Mucosa of stomach (tissue), 1 donor: ENCODE measurements at regions not wholly inside any gene's neighbourhood (a gene's known extent, or its start where the extent isn't known, plus 50 kb on each side); places are given as distances from the start of the nearest gene placed in this dataset.

ENCODE experiments used
- H3K27me3 ChIP-seq: one replicate; pipeline ENCODE4 v1.7.0; 2013; ENCODE audit warnings: mild to moderate bottlenecking, low read length; ENCODE audit not compliant: control insufficient read depth, insufficient read depth
- H3K36me3 ChIP-seq: one replicate; pipeline ENCODE4 v1.7.0; 2013; ENCODE audit warnings: low read length; ENCODE audit not compliant: control insufficient read depth, insufficient read depth
- H3K4me1 ChIP-seq: one replicate; pipeline ENCODE4 v1.7.0; 2013; ENCODE audit warnings: mild to moderate bottlenecking, low read length; ENCODE audit not compliant: control insufficient read depth, insufficient read depth
- H3K4me3 ChIP-seq: one replicate; pipeline ENCODE4 v1.7.0; 2013; ENCODE audit warnings: low read length
- H3K9ac ChIP-seq: one replicate; pipeline ENCODE4 v1.7.0; 2013; ENCODE audit warnings: mild to moderate bottlenecking, low read length, moderate library complexity
- H3K9me3 ChIP-seq: one replicate; pipeline ENCODE4 v1.7.0; 2013; ENCODE audit warnings: mild to moderate bottlenecking, low read length, moderate library complexity; ENCODE audit not compliant: control insufficient read depth
- donor health status: Pancreatic carcinoma.

GRCh38 chr10:9735731-9736130 is 1281.9 kb upstream of the CELF2 start:
- no peaks in the 10 kb centered on the region for H3K9me3 ChIP-seq
- no peaks in the 10 kb centered on the region for H3K27me3 ChIP-seq
- H3K36me3 ChIP-seq = no peaks in the 10 kb centered on the region
- H3K4me1 ChIP-seq = no peaks in the 10 kb centered on the region
- no peak overlapping the region for H3K4me3 ChIP-seq
- H3K9ac ChIP-seq = no peak overlapping the region

- H3K4me1 ChIP-seq = no peaks in the 10 kb centered on the region
- no peaks in the 10 kb centered on the region for H3K36me3 ChIP-seq
- no peaks in the 10 kb centered on the region for H3K27me3 ChIP-seq
- H3K9me3 ChIP-seq = no peaks in the 10 kb centered on the region
- no peak overlapping the region for H3K4me3 ChIP-seq
- no peak overlapping the region for H3K9ac ChIP-seq
Observed at GRCh38 chr10:9743639-9744038, 1274.0 kb upstream of the CELF2 start.

- no peaks in the 10 kb centered on the region for H3K27me3 ChIP-seq
- H3K4me1 ChIP-seq = no peaks in the 10 kb centered on the region
- H3K9ac ChIP-seq = no peak overlapping the region
- no peaks in the 10 kb centered on the region for H3K36me3 ChIP-seq
- H3K4me3 ChIP-seq = no peak overlapping the region
- H3K9me3 ChIP-seq = no peaks in the 10 kb centered on the region
Observed at GRCh38 chr10:9745158-9745557, 1272.5 kb upstream of the CELF2 start.

- no peaks in the 10 kb centered on the region for H3K36me3 ChIP-seq
- H3K4me3 ChIP-seq = no peak overlapping the region
- no peaks in the 10 kb centered on the region for H3K9me3 ChIP-seq
- H3K9ac ChIP-seq = no peak overlapping the region
- H3K27me3 ChIP-seq = no peaks in the 10 kb centered on the region
- no peaks in the 10 kb centered on the region for H3K4me1 ChIP-seq
Observed at GRCh38 chr10:9757176-9757575, 1260.5 kb upstream of the CELF2 start.

- H3K4me3 ChIP-seq = no peak overlapping the region
- no peaks in the 10 kb centered on the region for H3K36me3 ChIP-seq
- no peaks in the 10 kb centered on the region for H3K9me3 ChIP-seq
- no peak overlapping the region for H3K9ac ChIP-seq
- no peaks in the 10 kb centered on the region for H3K4me1 ChIP-seq
- H3K27me3 ChIP-seq = no peaks in the 10 kb centered on the region
Observed at GRCh38 chr10:9759596-9759995, 1258.1 kb upstream of the CELF2 start.

- Histone ChIP-seq H3K36me3 (no peaks in the 10 kb centered on the region), H3K9me3 (no peaks in the 10 kb centered on the region), H3K27me3 (no peaks in the 10 kb centered on the region), H3K9ac (no peak overlapping the region), H3K4me3 (no peak overlapping the region), H3K4me1 (no peaks in the 10 kb centered on the region)
Observed at GRCh38 chr10:9762966-9763656, 1254.6 kb upstream of the CELF2 start.

- Histone ChIP-seq H3K9ac (no peak overlapping the region), H3K4me1 (no peaks in the 10 kb centered on the region), H3K27me3 (no peaks in the 10 kb centered on the region), H3K4me3 (no peak overlapping the region), H3K9me3 (no peaks in the 10 kb centered on the region), H3K36me3 (no peaks in the 10 kb centered on the region)
Observed at GRCh38 chr10:9766762-9767161, 1250.9 kb upstream of the CELF2 start.

GRCh38 chr10:9781666-9782065 is 1236.0 kb upstream of the CELF2 start:
- Histone ChIP-seq H3K9me3 (no peaks in the 10 kb centered on the region), H3K4me1 (no peaks in the 10 kb centered on the region), H3K36me3 (no peaks in the 10 kb centered on the region), H3K9ac (no peak overlapping the region), H3K27me3 (no peaks in the 10 kb centered on the region), H3K4me3 (no peak overlapping the region)

- Histone ChIP-seq H3K4me1 (no peaks in the 10 kb centered on the region), H3K9ac (no peak overlapping the region), H3K4me3 (no peak overlapping the region), H3K36me3 (no peaks in the 10 kb centered on the region), H3K9me3 (no peaks in the 10 kb centered on the region), H3K27me3 (no peaks in the 10 kb centered on the region)
Observed at GRCh38 chr10:9786101-9786500, 1231.6 kb upstream of the CELF2 start.

- no peak overlapping the region for H3K4me3 ChIP-seq
Observed at GRCh38 chr10:9786576-9786975, 1231.1 kb upstream of the CELF2 start.

GRCh38 chr10:9789996-9790395 is 1227.7 kb upstream of the CELF2 start:
- Histone ChIP-seq H3K9me3 (no peaks in the 10 kb centered on the region), H3K36me3 (no peaks in the 10 kb centered on the region), H3K9ac (no peak overlapping the region), H3K27me3 (no peaks in the 10 kb centered on the region), H3K4me3 (no peak overlapping the region), H3K4me1 (no peaks in the 10 kb centered on the region)

More at GRCh38 chr10:9786576-9786975, 1231.1 kb upstream of the CELF2 start:
- Histone ChIP-seq H3K36me3 (no peaks in the 10 kb centered on the region), H3K9me3 (no peaks in the 10 kb centered on the region), H3K4me1 (no peaks in the 10 kb centered on the region), H3K9ac (no peak overlapping the region), H3K27me3 (no peaks in the 10 kb centered on the region)

- H3K27me3 ChIP-seq = no peaks in the 10 kb centered on the region
- H3K4me3 ChIP-seq = no peak overlapping the region
- no peak overlapping the region for H3K9ac ChIP-seq
Observed at GRCh38 chr10:9792181-9792580, 1225.5 kb upstream of the CELF2 start.

GRCh38 chr10:9796564-9796963 is 1221.1 kb upstream of the CELF2 start:
- no peaks in the 10 kb centered on the region for H3K27me3 ChIP-seq
- H3K36me3 ChIP-seq = no peaks in the 10 kb centered on the region
- H3K9ac ChIP-seq = no peak overlapping the region
- H3K4me3 ChIP-seq = no peak overlapping the region
- H3K4me1 ChIP-seq = no peaks in the 10 kb centered on the region
- no peaks in the 10 kb centered on the region for H3K9me3 ChIP-seq

More at GRCh38 chr10:9792181-9792580, 1225.5 kb upstream of the CELF2 start:
- no peaks in the 10 kb centered on the region for H3K36me3 ChIP-seq
- H3K9me3 ChIP-seq = no peaks in the 10 kb centered on the region
- H3K4me1 ChIP-seq = no peaks in the 10 kb centered on the region
